GM18505 (cell line): ENCODE measurements at regions not wholly inside any gene's neighbourhood (a gene's known extent, or its start where the extent isn't known, plus 50 kb on each side); places are given as distances from the start of the nearest gene placed in this dataset.

Source experiments
- ATAC-seq: cut with Tn5 transposase; IDR thresholded peaks from one replicate; pipeline ENCODE4 v1.9.1; 2021; ENCODE audit not compliant: unreplicated experiment
- POLR2A ChIP-seq: IDR thresholded peaks from 4 replicates; pipeline ENCODE4 v1.6.1; 2011; ENCODE audit warnings: borderline replicate concordance; ENCODE audit not compliant: insufficient read depth, insufficient read length; ENCODE audit errors: extremely low read depth

DNA sequence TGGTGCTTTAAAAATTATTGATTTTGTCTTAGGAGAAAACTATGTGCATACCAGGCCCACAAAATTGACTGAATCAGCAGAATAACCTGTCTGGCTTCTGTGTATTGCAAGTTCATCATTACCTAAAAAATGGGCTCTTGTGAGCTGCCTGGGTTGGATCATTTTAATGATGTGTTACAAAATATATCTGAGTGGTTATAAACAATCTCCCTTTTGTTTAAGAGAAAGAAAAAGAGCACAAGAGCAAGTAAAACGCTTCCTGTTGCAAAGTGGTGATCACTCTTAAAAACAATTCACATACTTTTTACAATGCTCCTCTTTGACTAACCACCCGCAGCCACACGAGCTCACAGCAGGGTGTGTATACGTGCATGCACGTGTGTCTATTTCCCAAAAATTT lies 335.1 kb downstream of the HDGFL1 start:
- no peak for ATAC-seq
- no peak for TF ChIP-seq POLR2A

DNA sequence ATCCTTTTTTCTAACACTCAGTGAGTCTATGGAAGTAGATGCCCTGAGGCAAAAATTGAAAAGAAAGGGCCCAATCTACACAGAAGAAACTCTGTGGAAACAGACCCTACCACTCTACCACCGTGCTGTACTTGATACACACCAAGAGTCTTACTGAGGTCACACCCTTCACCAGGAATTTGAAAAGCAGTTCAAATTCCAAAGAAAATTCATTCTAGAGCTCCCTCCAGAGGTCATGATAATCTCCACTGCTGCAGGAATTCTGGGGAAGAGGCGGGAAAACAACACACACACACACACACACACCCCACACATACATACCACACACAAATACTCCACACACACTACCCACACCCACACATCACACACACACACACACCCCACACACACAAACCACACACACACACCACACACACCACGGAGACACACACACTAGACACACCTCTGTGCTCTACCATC lies 336.8 kb downstream of the HDGFL1 start:
- no peak for ATAC-seq
- no peak for TF ChIP-seq POLR2A

DNA sequence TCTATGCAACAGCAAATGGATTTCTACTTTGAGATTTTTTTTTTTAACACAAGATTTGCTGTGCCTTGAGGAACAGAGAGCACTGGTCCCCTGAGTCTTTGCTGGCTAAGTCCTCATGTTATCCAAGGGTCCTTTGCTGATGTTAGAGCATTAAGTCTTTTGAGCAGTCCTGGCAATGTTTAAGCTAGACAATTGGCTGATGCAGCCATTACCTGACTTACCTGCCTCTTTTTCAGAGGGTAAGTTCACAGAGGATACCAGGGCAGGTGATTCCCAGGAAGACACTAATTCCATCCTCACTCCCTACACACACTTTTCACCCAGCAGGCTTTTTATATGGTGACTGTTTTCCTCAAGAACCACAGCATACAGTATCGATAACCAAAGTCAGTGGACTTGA lies 337.7 kb downstream of the HDGFL1 start:
- TF ChIP-seq POLR2A: no peak
- no peak for ATAC-seq

DNA sequence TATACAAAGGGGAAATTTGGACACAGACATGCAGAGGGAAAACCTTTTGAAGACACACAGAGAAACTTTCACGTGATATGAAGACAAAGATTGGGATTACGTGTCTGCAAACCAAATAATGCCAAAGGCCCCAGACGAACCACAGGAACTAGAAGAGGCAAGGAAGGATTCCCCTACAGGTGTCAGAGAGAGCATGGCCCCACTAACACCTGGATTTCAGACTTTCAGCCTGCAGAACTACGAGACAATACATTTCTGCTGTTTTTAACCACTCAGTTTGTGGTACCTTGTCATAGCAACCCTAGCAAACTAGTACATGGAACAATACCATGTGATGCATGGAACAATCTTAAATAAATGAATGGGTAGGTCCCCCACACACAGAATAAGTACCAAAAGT lies 341.0 kb downstream of the HDGFL1 start:
- no peak for TF ChIP-seq POLR2A
- no peak for ATAC-seq

DNA sequence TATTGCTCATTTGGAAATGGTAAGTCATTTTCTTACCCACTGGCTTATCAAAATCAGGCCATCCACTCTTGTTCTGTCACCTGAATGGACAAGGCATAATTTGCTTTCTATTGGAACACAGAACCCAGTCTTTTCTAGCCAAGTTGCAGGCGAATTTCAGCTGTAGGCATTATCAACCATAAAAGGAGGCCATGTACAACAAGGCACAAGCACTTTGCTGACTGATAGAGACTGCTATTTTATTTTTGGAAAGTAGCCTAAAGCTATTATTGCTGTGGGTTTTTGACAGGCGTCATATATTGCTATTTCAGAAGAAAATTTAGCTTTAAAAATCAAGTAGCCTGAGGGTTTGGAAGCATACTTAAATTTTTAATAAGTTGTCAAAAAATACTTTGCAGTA lies 344.2 kb downstream of the HDGFL1 start:
- no peak for TF ChIP-seq POLR2A
- ATAC-seq: no peak

DNA sequence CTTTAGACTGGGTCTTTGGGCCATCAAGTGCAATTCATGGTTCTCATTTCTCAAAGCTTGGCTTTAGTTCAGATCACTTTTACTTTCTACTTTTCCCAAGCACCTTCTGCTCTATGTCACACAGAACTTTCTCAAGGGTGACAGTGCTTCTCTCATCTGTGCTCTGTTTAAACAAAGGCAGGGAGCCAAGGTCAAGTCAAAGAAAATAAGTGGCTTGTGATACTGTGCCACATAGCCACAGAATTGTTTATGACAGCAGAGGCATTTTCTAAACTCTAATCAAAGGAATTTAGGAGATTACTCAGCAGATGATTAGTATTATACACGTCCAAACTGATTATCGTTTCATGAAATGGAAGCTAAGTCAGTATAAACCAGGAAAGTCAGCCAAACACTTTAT lies 348.0 kb downstream of the HDGFL1 start:
- no peak for TF ChIP-seq POLR2A
- no peak for ATAC-seq

DNA sequence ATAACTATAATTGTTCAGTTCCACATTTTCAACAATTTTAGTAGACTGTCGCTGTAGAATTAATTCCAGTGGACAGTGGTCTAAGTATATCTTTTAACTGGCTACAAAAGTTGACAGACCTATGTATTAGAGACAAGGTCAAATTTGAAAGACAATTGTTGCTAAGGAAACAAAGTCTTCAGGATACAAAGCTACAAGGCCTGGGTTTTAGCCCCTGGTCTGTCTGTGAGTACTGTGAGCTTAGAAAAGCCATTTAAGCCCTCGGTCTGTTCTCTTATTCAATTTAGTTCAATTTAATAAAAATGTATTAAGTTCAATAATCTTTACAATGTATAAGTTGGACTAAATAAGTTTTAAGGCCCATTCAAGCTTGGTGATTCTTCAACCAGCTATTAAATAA lies 352.5 kb downstream of the HDGFL1 start:
- no peak for TF ChIP-seq POLR2A
- no peak for ATAC-seq

DNA sequence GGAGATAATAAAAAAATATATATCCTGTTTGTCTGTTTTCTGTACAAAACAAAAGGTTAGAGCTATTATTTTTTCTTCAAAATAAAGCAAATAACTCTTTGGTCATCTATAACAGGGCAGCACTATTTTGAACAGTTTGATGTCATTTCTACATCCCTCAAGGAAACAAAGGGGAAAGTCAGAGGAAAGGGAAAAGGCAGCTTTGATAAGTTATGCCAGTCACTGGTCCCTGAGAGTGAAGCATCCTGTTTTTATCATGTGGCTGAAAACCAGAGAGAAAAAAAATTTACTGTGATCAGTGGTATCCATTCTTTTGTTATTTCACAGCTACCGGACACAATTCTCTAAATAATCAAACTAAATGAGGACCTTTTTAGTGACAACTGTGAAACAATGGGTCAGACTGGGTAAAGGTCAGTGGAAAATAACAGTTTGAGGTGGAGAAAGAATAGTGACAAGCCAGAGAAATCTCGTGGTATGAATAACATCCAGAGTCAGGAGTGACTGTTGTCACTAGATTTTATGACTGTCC lies 356.0 kb downstream of the HDGFL1 start:
- no peak for TF ChIP-seq POLR2A
- ATAC-seq: no peak

DNA sequence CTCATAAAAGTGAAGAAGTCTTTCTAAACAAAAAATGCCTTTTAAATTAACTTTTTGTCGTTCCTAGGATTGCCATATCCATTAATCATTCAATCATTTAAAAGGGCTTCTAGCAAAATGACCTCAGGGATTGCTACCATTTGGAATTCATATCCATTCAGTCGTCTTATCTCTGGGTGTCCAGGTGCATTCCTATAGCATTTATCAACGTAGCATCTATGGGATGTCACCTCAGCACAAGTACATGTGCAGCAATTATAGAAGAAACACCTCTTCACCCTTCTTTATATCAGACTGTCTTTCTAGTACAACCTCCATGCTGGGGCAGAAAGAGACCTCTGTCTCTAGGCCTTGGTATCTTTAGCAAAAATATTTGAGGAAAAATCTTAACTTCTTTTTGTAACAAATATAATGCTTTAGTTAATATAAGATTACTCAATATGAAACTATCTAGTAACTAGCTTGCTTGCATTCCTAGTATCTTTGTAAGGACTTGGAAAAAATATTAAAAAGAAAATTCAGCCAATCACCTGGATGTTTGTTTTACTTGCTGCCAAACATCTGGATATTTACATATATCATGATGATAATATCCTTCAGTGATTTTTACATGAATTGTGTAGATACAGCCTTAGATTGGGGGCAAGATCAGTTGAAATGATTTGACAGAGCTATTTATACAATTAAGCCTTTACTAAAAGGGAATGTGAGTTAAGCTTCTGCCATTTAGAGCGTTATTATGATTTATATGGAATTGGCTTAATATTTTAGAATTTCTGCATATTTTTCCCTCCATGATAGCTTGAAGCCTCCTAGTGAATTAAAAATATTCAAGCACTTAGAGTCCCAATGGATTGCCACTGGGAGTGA lies 356.8 kb downstream of the HDGFL1 start:
- TF ChIP-seq POLR2A: no peak
- no peak for ATAC-seq

DNA sequence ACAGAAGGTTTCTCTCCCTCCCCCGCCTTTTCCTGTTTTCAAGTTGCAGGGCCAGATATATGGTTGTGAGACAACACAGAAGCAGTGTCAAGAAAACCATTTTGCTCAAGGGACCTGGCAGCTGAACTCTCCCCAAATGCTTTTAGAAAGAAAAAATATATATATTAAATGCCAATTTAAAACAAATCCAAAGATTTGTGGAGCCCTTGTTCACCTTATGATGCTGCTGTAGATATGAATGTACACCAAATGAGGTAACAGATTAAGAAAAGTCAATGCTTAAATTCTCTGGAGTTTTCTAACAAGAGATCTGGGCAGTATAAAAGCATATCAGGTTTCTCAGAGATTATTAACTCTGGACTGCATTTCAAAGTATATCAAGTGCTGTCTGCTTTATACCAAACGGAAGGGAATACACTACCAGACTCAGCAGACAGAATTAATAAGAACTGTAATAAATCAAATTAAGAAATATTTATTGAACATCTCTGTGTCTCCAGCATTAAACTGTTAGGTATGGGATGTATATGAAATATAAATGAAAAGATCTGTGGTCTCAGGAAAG lies 357.5 kb downstream of the HDGFL1 start:
- ATAC-seq: no peak

DNA sequence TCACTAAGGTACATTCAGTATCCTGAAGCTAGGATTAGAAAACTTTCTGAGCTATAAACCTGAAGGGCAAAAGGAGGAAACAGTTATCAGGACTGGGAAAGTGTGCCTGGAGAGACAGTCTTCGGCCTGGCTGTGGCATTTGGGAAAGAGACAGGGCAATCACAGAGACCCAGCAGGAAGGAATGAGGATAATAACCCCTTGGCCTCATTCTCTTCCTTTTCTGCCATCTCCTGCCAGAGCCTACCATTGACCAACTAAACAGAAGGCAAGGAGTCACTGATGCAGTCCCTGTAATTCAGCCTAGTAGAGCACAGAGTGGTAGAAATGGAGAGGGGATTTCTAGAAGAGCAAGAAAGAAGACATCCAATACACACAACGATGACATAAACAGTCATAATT lies 359.4 kb downstream of the HDGFL1 start:
- ATAC-seq: no peak
- no peak for TF ChIP-seq POLR2A

More for the DNA sequence above, 357.5 kb downstream of the HDGFL1 start:
- TF ChIP-seq POLR2A: no peak

DNA sequence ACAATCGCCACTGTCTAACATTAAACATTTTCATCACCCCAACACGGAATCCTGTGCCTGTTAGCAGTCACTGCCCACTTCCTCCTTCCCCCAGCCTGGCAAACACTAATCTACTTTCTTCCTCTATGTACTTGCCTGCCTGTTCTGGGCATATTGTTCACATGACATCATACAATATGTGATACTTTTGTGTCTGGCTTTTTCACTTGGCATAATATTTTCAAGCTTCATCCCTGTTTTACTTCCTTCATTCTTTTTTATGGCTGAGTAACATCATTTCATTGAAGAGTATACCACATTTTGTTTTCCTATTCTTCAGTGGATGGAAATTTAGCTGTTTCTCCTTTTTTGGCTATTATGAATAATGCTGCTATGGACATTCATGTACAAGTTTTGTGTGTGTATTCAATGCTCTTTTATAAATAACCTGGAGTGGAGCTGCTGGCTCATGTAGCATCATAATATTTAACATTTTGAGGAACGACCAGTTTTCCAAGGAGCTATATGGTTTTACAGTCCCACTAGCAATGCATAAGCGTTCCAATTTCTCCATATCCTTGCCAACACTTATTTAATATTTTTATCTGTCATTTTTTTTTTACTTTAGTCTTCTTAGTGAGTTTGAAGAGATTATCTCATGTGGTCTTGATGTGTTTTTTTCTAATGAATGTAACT lies 360.1 kb downstream of the HDGFL1 start:
- no peak for TF ChIP-seq POLR2A
- ATAC-seq: no peak

DNA sequence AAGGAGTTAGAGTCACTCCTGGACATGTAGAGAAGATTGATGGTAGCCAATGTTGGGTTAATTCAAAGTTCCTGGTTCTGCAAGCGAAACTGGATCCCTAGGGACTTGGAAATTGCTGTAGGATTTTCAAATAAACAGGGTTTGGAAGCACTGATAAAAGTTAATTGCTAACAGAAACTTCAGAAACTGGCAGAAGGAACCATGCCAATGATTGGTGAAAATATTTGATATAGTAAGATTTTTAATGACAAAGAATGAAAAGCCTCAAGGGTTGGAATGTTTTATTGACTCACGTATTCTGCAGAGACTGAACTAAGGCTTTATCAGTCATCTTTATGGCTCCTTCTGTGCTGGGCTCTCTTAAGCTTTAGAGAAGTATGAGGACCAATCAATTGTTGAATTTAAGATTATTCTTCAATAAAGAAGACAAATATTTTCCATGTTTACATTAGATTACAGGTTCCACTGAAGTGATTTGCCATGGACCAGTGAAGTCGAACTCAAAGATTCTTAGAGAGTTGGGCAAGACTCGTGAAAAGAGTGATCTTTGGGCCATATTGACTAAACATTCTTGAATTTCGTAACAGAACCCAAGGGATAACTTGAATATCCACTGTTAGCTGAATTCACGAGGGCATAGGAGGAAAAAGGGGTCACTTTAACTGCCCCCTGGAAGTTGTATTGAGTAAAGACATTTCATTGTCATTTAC lies 371.4 kb downstream of the HDGFL1 start:
- ATAC-seq: no peak
- TF ChIP-seq POLR2A: no peak
